Keratinocyte (primary cell): ENCODE measurements at regions not wholly inside any gene's neighbourhood (a gene's known extent, or its start where the extent isn't known, plus 50 kb on each side); places are given as distances from the start of the nearest gene placed in this dataset.

ENCODE experiments used
- DNase-seq: peaks from one replicate; pipeline ENCODE4 v3.0.0-alpha.2; 2011; ENCODE audit warnings: low read depth, missing footprints, low spot score
- FAIRE-seq: peaks from 2 replicates; lab custom pipeline; 2011; peaks lifted over from hg19 to GRCh38; lab: Jason Lieb, UNC
- H2AFZ ChIP-seq: 2 replicates; pipeline ENCODE4 v1.6.0; 2012; ENCODE audit warnings: low read length, control low read depth, inconsistent platforms; ENCODE audit not compliant: control insufficient read depth
- H3K27ac ChIP-seq: 2 replicates; pipeline ENCODE4 v1.5.1; 2011; ENCODE audit warnings: low read length; ENCODE audit not compliant: control insufficient read depth, insufficient read depth
- H3K27me3 ChIP-seq: 3 replicates; pipeline ENCODE4 v1.6.0; 2011; ENCODE audit warnings: low read length; ENCODE audit not compliant: control insufficient read depth, insufficient read depth; ENCODE audit errors: extremely low read depth
- H3K36me3 ChIP-seq, 2 experiments: 2 replicates in 1 of 2; 3 replicates in 1 of 2; pipeline ENCODE4 v1.5.1; 2011; ENCODE audit warnings: low read length in 2 of 2, mild to moderate bottlenecking in 1 of 2; ENCODE audit not compliant: control insufficient read depth in 2 of 2, insufficient read depth in 2 of 2; ENCODE audit errors: extremely low read depth in 1 of 2
- H3K4me1 ChIP-seq: 3 replicates; pipeline ENCODE4 v1.5.1; 2011; ENCODE audit warnings: low read length; ENCODE audit not compliant: control insufficient read depth, insufficient read depth; ENCODE audit errors: extremely low read depth
- H3K4me2 ChIP-seq: 3 replicates; pipeline ENCODE4 v1.6.0; 2011; ENCODE audit warnings: low read depth, low read length; ENCODE audit not compliant: control insufficient read depth, insufficient read depth; ENCODE audit errors: extremely low read depth
- H3K4me3 ChIP-seq, 3 experiments: fragments of 200-600 bp in 1 of 3; sonication (generic) in 1 of 3; 2 replicates in 2 of 3; 3 replicates in 1 of 3; pipeline ENCODE4 v1.5.1; 2011 to 2016; ENCODE audit warnings: low read length in 3 of 3, mild to moderate bottlenecking in 3 of 3, control low read depth in 2 of 3, inconsistent platforms in 1 of 3, low read depth in 1 of 3, mixed read lengths in 1 of 3, mixed run types in 1 of 3, moderate library complexity in 1 of 3; ENCODE audit not compliant: control insufficient read depth in 2 of 3, insufficient read depth in 2 of 3; ENCODE audit errors: extremely low read depth in 1 of 3
- H3K79me2 ChIP-seq: 2 replicates; pipeline ENCODE4 v1.6.0; 2012; ENCODE audit warnings: low read length; ENCODE audit not compliant: control insufficient read depth, insufficient read depth
- H3K9ac ChIP-seq: 3 replicates; pipeline ENCODE4 v1.6.0; 2011; ENCODE audit warnings: low read length; ENCODE audit not compliant: control insufficient read depth, insufficient read depth; ENCODE audit errors: extremely low read depth
- H3K9me1 ChIP-seq: 3 replicates; pipeline ENCODE4 v1.6.0; 2011; ENCODE audit warnings: low read length; ENCODE audit not compliant: control insufficient read depth, insufficient read depth; ENCODE audit errors: extremely low read depth
- H3K9me3 ChIP-seq: 2 replicates; pipeline ENCODE4 v1.5.1; 2012; ENCODE audit warnings: low read depth, low read length; ENCODE audit not compliant: control insufficient read depth
- H4K20me1 ChIP-seq: 3 replicates; pipeline ENCODE4 v1.6.0; 2011; ENCODE audit warnings: low read length; ENCODE audit not compliant: control insufficient read depth, insufficient read depth; ENCODE audit errors: extremely low read depth
- CTCF ChIP-seq, 3 experiments: IDR thresholded peaks in 1 of 3; conservative IDR thresholded peaks in 1 of 3; optimal IDR thresholded peaks in 1 of 3; 2 replicates in 2 of 3; 3 replicates in 1 of 3; pipeline versions ENCODE3 to v1.5.1; 2011; ENCODE audit warnings: low read length in 3 of 3, mild to moderate bottlenecking in 3 of 3, moderate library complexity in 2 of 3, control low read depth in 1 of 3, inconsistent platforms in 1 of 3; ENCODE audit not compliant: insufficient read depth in 2 of 3; ENCODE audit errors: extremely low read depth in 1 of 3
- EZH2 ChIP-seq: IDR thresholded peaks from one replicate; pipeline ENCODE4 v1.6.1; 2012; ENCODE audit warnings: inconsistent platforms, mild to moderate bottlenecking, low read length, moderate library complexity
- dilution Hi-C: fragments of 300-500 bp; cut with MboI; formaldehyde crosslinking; loops from one replicate; pipeline ENCODE4 v1.7.0; 2020; ENCODE audit warnings: low sequenced_read_pairs; ENCODE audit not compliant: extremely low pct_ligation_motif_present

GRCh38 chr12:93292213-93292612, 85.5 kb upstream of the NUDT4 start:
- H2AFZ ChIP-seq = no peak overlapping the region
- H3K9ac ChIP-seq = no peak overlapping the region
- no peaks in the 10 kb centered on the region for H3K9me3 ChIP-seq
- H4K20me1 ChIP-seq = no peaks in the 10 kb centered on the region
- H3K4me3 ChIP-seq = no peak overlapping the region
- FAIRE-seq (no peak), DNase-seq (no peak)
- no peaks in the 10 kb centered on the region for H3K36me3 ChIP-seq
- no peak for TF ChIP-seq EZH2
- TF ChIP-seq CTCF (optimal IDR thresholded peaks at IDR 0.05 in 1 of 3, IDR thresholded peaks at IDR 0.05 in 1 of 3, conservative IDR thresholded peaks at IDR 0.05 in 1 of 3; ENCODE audit: extremely low read depth in 1 of 3, insufficient read depth in 2 of 3, low read length in 3 of 3) = no peak
- H3K4me2 ChIP-seq = no peak overlapping the region
- no peaks in the 10 kb centered on the region for H3K27me3 ChIP-seq
- H3K79me2 ChIP-seq = no peaks in the 10 kb centered on the region
- H3K4me1 ChIP-seq = no peaks in the 10 kb centered on the region
- H3K9me1 ChIP-seq = no peaks in the 10 kb centered on the region
- dilution Hi-C loops = no loop called here
- no peak overlapping the region for H3K27ac ChIP-seq

GRCh38 chr12:93292731-93293566, 84.8 kb upstream of the NUDT4 start:
- FAIRE-seq (no peak), DNase-seq (no peak)
- no peak overlapping the region for H3K9ac ChIP-seq
- H2AFZ ChIP-seq = no peak overlapping the region
- H3K4me2 ChIP-seq = no peak overlapping the region
- no peaks in the 10 kb centered on the region for H3K4me1 ChIP-seq
- H3K4me3 ChIP-seq = no peak overlapping the region
- no peaks in the 10 kb centered on the region for H3K27me3 ChIP-seq
- dilution Hi-C loops = no loop called here
- H3K9me1 ChIP-seq = no peaks in the 10 kb centered on the region
- H4K20me1 ChIP-seq = no peaks in the 10 kb centered on the region
- H3K79me2 ChIP-seq = no peaks in the 10 kb centered on the region
- no peak for TF ChIP-seq EZH2
- TF ChIP-seq CTCF (optimal IDR thresholded peaks at IDR 0.05 in 1 of 3, IDR thresholded peaks at IDR 0.05 in 1 of 3, conservative IDR thresholded peaks at IDR 0.05 in 1 of 3; ENCODE audit: extremely low read depth in 1 of 3, insufficient read depth in 2 of 3, low read length in 3 of 3) = no peak
- H3K36me3 ChIP-seq = no peaks in the 10 kb centered on the region
- no peaks in the 10 kb centered on the region for H3K9me3 ChIP-seq
- no peak overlapping the region for H3K27ac ChIP-seq
